Loucy (cell line): ENCODE measurements at regions not wholly inside any gene's neighbourhood (a gene's known extent, or its start where the extent isn't known, plus 50 kb on each side); places are given as distances from the start of the nearest gene placed in this dataset.

Experiments used
- H2AFZ ChIP-seq: fragments of 200-600 bp; sonication (generic); 2 replicates; pipeline ENCODE4 v1.6.0; 2016; ENCODE audit warnings: antibody characterized with exemption, mild to moderate bottlenecking, low read length, moderate library complexity
- H3F3A ChIP-seq: fragments of 200-600 bp; 2 replicates; pipeline ENCODE4 v1.6.0; 2016; ENCODE audit warnings: antibody characterized with exemption, low read depth, mild to moderate bottlenecking
- H3K27me3 ChIP-seq: fragments of 200-600 bp; sonication (generic); 2 replicates; pipeline ENCODE4 v1.6.1; 2014; ENCODE audit warnings: low read length, mild to moderate bottlenecking; ENCODE audit not compliant: insufficient read depth, poor library complexity, severe bottlenecking
- H3K36me3 ChIP-seq: fragments of 200-600 bp; sonication (generic); 2 replicates; pipeline ENCODE4 v1.6.1; 2016; ENCODE audit warnings: low read length; ENCODE audit not compliant: insufficient read depth
- H3K4me1 ChIP-seq: fragments of 200-600 bp; sonication (generic); 2 replicates; pipeline ENCODE4 v1.5.1; 2014; ENCODE audit warnings: low read length, mild to moderate bottlenecking; ENCODE audit not compliant: insufficient read depth, poor library complexity, severe bottlenecking
- H3K4me2 ChIP-seq: fragments of 200-600 bp; sonication (generic); 2 replicates; pipeline ENCODE4 v1.6.0; 2014; ENCODE audit warnings: antibody characterized with exemption, low read length, low read depth, mild to moderate bottlenecking; ENCODE audit not compliant: poor library complexity, severe bottlenecking
- H3K4me3 ChIP-seq: fragments of 200-600 bp; sonication (generic); 2 replicates; pipeline ENCODE4 v1.5.1; 2014; ENCODE audit warnings: low read length, mild to moderate bottlenecking, mixed read lengths; ENCODE audit not compliant: poor library complexity, severe bottlenecking
- H3K79me2 ChIP-seq: fragments of 200-600 bp; sonication (generic); 2 replicates; pipeline ENCODE4 v1.6.1; 2014; ENCODE audit warnings: low read length; ENCODE audit not compliant: insufficient read depth
- H3K9ac ChIP-seq: fragments of 200-600 bp; sonication (generic); 2 replicates; pipeline ENCODE4 v1.6.0; 2014; ENCODE audit warnings: mild to moderate bottlenecking, low read depth, low read length, moderate library complexity; ENCODE audit not compliant: poor library complexity, severe bottlenecking
- H3K9me2 ChIP-seq: fragments of 200-600 bp; sonication (generic); replicated peaks from 2 replicates; pipeline ENCODE4 v1.6.1; 2016; ENCODE audit warnings: low read depth, low read length, mixed read lengths
- H3K9me3 ChIP-seq: fragments of 200-600 bp; sonication (generic); 2 replicates; pipeline ENCODE4 v1.6.1; 2014; ENCODE audit warnings: mild to moderate bottlenecking, antibody characterized with exemption, low read length, low read depth; ENCODE audit not compliant: insufficient read depth
- H4K20me1 ChIP-seq: fragments of 200-600 bp; sonication (generic); 2 replicates; pipeline ENCODE4 v1.6.0; 2014; ENCODE audit warnings: antibody characterized with exemption, low read length, mild to moderate bottlenecking; ENCODE audit not compliant: insufficient read depth, poor library complexity, severe bottlenecking
- EZH2phosphoT487 ChIP-seq: fragments of 200-600 bp; IDR thresholded peaks from 2 replicates; pipeline ENCODE4 v1.6.1; 2018; ENCODE audit warnings: antibody characterized with exemption, mild to moderate bottlenecking, moderate library complexity, borderline replicate concordance
- TF ChIP-seq, protein P1 (sequence below): fragments of 200-600 bp; sonication (generic); conservative IDR thresholded peaks from 2 replicates; pipeline ENCODE4 v1.5.1; 2014; ENCODE audit warnings: mild to moderate bottlenecking, antibody characterized with exemption, low read length

GRCh38 chr5:112551419-112552032 lies 132.4 kb upstream of the EPB41L4A start:
- Histone ChIP-seq H3K36me3 (no peaks in the 10 kb centered on the region), H3K27me3 (no peaks in the 10 kb centered on the region), H3K9me3 (no peaks in the 10 kb centered on the region), H3K4me1 (peaks cover 8% of the 10 kb centered on the region), H3K4me3 (no peak overlapping the region), H4K20me1 (no peaks in the 10 kb centered on the region), H3K79me2 (no peaks in the 10 kb centered on the region), H3K4me2 (no peak overlapping the region), H3K9ac (no peak overlapping the region), H2AFZ (no peak overlapping the region), H3F3A (no peaks in the 10 kb centered on the region), H3K9me2 (no peaks in the 10 kb centered on the region)
- no peak for TF ChIP-seq EZH2phosphoT487
- TF ChIP-seq, protein P1, sequence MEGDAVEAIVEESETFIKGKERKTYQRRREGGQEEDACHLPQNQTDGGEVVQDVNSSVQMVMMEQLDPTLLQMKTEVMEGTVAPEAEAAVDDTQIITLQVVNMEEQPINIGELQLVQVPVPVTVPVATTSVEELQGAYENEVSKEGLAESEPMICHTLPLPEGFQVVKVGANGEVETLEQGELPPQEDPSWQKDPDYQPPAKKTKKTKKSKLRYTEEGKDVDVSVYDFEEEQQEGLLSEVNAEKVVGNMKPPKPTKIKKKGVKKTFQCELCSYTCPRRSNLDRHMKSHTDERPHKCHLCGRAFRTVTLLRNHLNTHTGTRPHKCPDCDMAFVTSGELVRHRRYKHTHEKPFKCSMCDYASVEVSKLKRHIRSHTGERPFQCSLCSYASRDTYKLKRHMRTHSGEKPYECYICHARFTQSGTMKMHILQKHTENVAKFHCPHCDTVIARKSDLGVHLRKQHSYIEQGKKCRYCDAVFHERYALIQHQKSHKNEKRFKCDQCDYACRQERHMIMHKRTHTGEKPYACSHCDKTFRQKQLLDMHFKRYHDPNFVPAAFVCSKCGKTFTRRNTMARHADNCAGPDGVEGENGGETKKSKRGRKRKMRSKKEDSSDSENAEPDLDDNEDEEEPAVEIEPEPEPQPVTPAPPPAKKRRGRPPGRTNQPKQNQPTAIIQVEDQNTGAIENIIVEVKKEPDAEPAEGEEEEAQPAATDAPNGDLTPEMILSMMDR: peak; percentile 69

DNA sequence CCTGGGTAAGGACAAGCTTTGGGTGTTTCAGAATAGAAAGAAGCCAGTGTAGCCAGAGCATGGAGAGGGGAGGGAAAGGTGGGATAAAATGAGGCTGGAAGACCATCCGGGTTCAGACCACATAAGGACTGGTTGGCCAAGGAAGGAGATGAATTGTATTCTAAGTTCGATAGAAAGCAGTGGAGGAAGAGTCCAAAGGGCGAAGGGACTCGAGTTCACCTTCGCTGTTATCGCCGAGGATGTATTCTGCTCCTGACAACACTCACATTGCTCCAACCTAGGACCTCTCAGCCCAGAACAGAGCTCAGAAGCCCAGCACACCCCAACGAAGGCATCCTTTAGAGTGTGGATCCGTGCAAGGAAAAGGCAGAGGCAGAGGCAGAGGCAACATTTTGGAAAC lies 133.1 kb upstream of the EPB41L4A start:
- TF ChIP-seq, protein P1: no peak
- no peak for TF ChIP-seq EZH2phosphoT487
- Histone ChIP-seq H3K79me2 (no peaks in the 10 kb centered on the region), H3F3A (no peaks in the 10 kb centered on the region), H3K4me3 (no peak overlapping the region), H3K4me1 (peaks cover 8% of the 10 kb centered on the region), H3K4me2 (no peak overlapping the region), H2AFZ (no peak overlapping the region), H3K9ac (no peak overlapping the region), H4K20me1 (no peaks in the 10 kb centered on the region), H3K9me2 (no peaks in the 10 kb centered on the region), H3K27me3 (no peaks in the 10 kb centered on the region), H3K36me3 (no peaks in the 10 kb centered on the region), H3K9me3 (no peaks in the 10 kb centered on the region)

GRCh38 chr5:112552791-112553190 lies 133.7 kb upstream of the EPB41L4A start:
- H3K9me3 ChIP-seq: no peaks in the 10 kb centered on the region
- H3K4me1 ChIP-seq: peaks cover 8% of the 10 kb centered on the region
- H3K36me3 ChIP-seq: no peaks in the 10 kb centered on the region
- H4K20me1 ChIP-seq: no peaks in the 10 kb centered on the region
- H3K4me2 ChIP-seq: no peak overlapping the region
- H3K9me2 ChIP-seq: no peaks in the 10 kb centered on the region
- H3F3A ChIP-seq: no peaks in the 10 kb centered on the region
- H2AFZ ChIP-seq: no peak overlapping the region
- no peak overlapping the region for H3K9ac ChIP-seq
- TF ChIP-seq EZH2phosphoT487: no peak
- TF ChIP-seq, protein P1: no peak
- H3K4me3 ChIP-seq: no peak overlapping the region
- no peaks in the 10 kb centered on the region for H3K79me2 ChIP-seq
- H3K27me3 ChIP-seq: no peaks in the 10 kb centered on the region
